DND-41 (cell line): ENCODE measurements at regions not wholly inside any gene's neighbourhood (a gene's known extent, or its start where the extent isn't known, plus 50 kb on each side); places are given as distances from the start of the nearest gene placed in this dataset.
"Not testable (repeated sequence)": the region's sequence is repeated elsewhere in the genome, so short reads cannot be mapped to it uniquely, and the experiment has no call there.

Experiments
- ATAC-seq: fragments of 200-7000 bp; cut with Tn5 transposase; 3 replicates; pipeline ENCODE4 v1.9.1; 2021; ENCODE audit warnings: low read depth; ENCODE audit not compliant: insufficient read depth
- DNase-seq: peaks from one replicate; pipeline ENCODE4 v3.0.0-alpha.2; 2020
- H2AFZ ChIP-seq: 2 replicates; pipeline ENCODE4 v1.6.0; 2012; ENCODE audit warnings: low read depth, low read length
- H3K27ac ChIP-seq: 2 replicates; pipeline ENCODE4 v1.5.1; 2012; ENCODE audit warnings: low read length, inconsistent platforms
- H3K27me3 ChIP-seq: fragments of 200-600 bp; sonication (generic); 2 replicates; pipeline ENCODE4 v1.6.0; 2012; ENCODE audit warnings: low read length, mild to moderate bottlenecking, inconsistent platforms; ENCODE audit not compliant: insufficient read depth, poor library complexity
- H3K36me3 ChIP-seq: 2 replicates; pipeline ENCODE4 v1.5.1; 2012; ENCODE audit warnings: low read length, inconsistent platforms; ENCODE audit not compliant: insufficient read depth
- H3K4me1 ChIP-seq: 2 replicates; pipeline ENCODE4 v1.5.1; 2012; ENCODE audit warnings: mild to moderate bottlenecking, low read length; ENCODE audit not compliant: insufficient read depth
- H3K4me2 ChIP-seq: 2 replicates; pipeline ENCODE4 v1.6.0; 2012; ENCODE audit warnings: mild to moderate bottlenecking, moderate library complexity, low read length, inconsistent platforms; ENCODE audit not compliant: insufficient read depth
- H3K4me3 ChIP-seq, 2 experiments: fragments of 200-600 bp in 1 of 2; shearing (Covaris generic) in 1 of 2; 2 replicates each; pipeline ENCODE4 v1.5.1; 2012 to 2016; ENCODE audit warnings: inconsistent platforms in 2 of 2, low read length in 2 of 2, mild to moderate bottlenecking in 2 of 2, low read depth in 1 of 2, moderate library complexity in 1 of 2
- H3K79me2 ChIP-seq: 2 replicates; pipeline ENCODE4 v1.6.0; 2012; ENCODE audit warnings: low read length, inconsistent platforms; ENCODE audit not compliant: insufficient read depth
- H3K9ac ChIP-seq: 2 replicates; pipeline ENCODE4 v1.6.0; 2012; ENCODE audit warnings: low read depth, mild to moderate bottlenecking, inconsistent platforms, low read length, moderate library complexity
- H3K9me3 ChIP-seq: 2 replicates; pipeline ENCODE4 v1.5.1; 2012; ENCODE audit warnings: low read length, moderate library complexity, mild to moderate bottlenecking, inconsistent platforms; ENCODE audit not compliant: insufficient read depth, severe bottlenecking
- H4K20me1 ChIP-seq: 2 replicates; pipeline ENCODE4 v1.6.0; 2012; ENCODE audit warnings: low read length; ENCODE audit not compliant: insufficient read depth
- CTCF ChIP-seq: IDR thresholded peaks from 2 replicates; pipeline ENCODE4 v1.5.1; 2012; ENCODE audit warnings: borderline replicate concordance, low read length, moderate library complexity, mild to moderate bottlenecking; ENCODE audit not compliant: poor library complexity, severe bottlenecking; ENCODE audit errors: extremely low read depth
- EZH2 ChIP-seq: IDR thresholded peaks from 3 replicates; pipeline ENCODE4 v1.6.1; 2012; ENCODE audit warnings: borderline replicate concordance, low read depth, mild to moderate bottlenecking, moderate library complexity, low read length, inconsistent platforms; ENCODE audit not compliant: severe bottlenecking

GRCh38 chr20:53884859-53885541 lies 185.4 kb downstream of the BCAS1 start:
- ATAC-seq, result peak; percentile 71
- Histone ChIP-seq H2AFZ (no peak overlapping the region), H3K4me2 (no peak overlapping the region)

DNA sequence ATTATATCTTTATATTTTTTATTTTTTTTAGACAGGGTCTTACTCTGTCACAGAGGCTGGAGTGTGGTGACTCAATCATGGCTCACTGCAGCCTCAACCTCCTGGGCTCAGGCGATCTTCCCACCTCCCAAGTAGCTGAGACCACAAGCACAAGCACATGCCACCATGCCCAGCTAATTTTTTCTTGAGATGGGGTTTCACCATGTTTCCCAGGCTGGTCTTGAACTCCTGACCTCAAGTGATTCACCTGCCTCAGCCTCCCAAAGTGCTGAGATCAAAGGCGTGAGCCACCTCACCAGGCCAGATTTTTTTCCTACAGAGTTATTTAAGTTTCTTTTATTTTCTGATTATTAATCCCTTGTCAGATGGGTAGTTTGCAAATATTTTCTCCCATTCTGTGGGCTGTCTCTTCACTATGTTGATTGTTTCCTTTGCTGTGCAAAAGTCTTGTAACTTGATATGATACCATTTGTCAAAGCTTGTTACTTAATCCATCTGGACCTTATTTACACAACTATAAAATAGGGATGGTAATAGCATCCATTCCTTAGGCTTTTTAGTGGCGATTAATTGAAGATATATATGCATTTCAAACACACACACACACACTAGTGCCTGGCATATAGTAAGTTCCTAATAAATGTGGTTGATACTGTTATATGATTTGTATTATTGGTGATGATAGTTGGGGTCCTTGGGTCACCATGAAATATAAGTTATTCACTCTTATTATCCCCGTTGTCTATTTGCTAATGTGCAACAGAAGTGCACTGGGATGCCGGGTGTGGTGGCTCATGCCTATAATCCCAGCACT lies 187.1 kb downstream of the BCAS1 start:
- no peak for DNase-seq
- no peak for ATAC-seq
- H3K9me3 ChIP-seq, result no peaks in the 10 kb centered on the region

More at GRCh38 chr20:53884859-53885541, 185.4 kb downstream of the BCAS1 start:
- no peaks in the 10 kb centered on the region for H3K79me2 ChIP-seq
- no peak for TF ChIP-seq CTCF
- H3K9ac ChIP-seq, result no peak overlapping the region
- H3K4me1 ChIP-seq, result peaks cover 12% of the 10 kb centered on the region
- no peak overlapping the region for H3K4me3 ChIP-seq
- H3K27ac ChIP-seq, result no peak overlapping the region
- H4K20me1 ChIP-seq, result no peaks in the 10 kb centered on the region
- H3K36me3 ChIP-seq, result no peaks in the 10 kb centered on the region
- H3K9me3 ChIP-seq, result no peaks in the 10 kb centered on the region
- no peaks in the 10 kb centered on the region for H3K27me3 ChIP-seq
- DNase-seq, result no peak

GRCh38 chr20:53882438-53882986 lies 187.9 kb downstream of the BCAS1 start:
- H3K4me2 ChIP-seq, H3K4me3 ChIP-seq, H3K4me1 ChIP-seq, H3K9ac ChIP-seq, H4K20me1 ChIP-seq, H2AFZ ChIP-seq, H3K79me2 ChIP-seq, H3K27ac ChIP-seq, ATAC-seq, H3K9me3 ChIP-seq, H3K36me3 ChIP-seq, H3K27me3 ChIP-seq, DNase-seq: not testable (repeated sequence)

More for the DNA sequence above, 187.1 kb downstream of the BCAS1 start:
- no peak overlapping the region for H3K4me3 ChIP-seq
- no peaks in the 10 kb centered on the region for H3K36me3 ChIP-seq
- H4K20me1 ChIP-seq, result no peaks in the 10 kb centered on the region
- no peaks in the 10 kb centered on the region for H3K79me2 ChIP-seq
- peaks cover 8% of the 10 kb centered on the region for H3K4me1 ChIP-seq
- no peak overlapping the region for H3K27ac ChIP-seq
- H3K9ac ChIP-seq, result no peak overlapping the region
- no peak overlapping the region for H2AFZ ChIP-seq
- no peak overlapping the region for H3K4me2 ChIP-seq
- TF ChIP-seq EZH2 (no peak), CTCF (no peak)
- no peaks in the 10 kb centered on the region for H3K27me3 ChIP-seq

DNA sequence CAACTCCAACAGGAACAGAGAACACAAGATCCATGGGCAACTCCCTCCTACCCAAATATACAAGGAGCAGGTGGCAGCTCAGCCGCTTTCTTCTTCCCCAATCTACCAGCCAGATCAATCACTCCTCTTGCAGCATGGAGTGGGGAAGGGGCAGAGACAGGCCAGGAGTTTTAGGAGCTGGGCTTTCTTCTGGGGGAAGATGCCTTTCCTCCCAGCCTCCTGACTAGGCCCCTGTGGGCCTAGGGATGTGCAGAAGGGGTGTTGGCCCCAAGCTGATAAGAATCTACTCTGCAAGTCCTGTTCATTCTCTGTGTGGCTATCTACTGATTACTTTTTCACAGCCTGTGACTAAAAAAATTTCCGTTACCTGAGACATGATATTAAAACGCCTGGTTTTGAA lies 189.0 kb downstream of the BCAS1 start:
- DNase-seq (no peak), ATAC-seq (no peak)
- Histone ChIP-seq H3K9me3 (no peaks in the 10 kb centered on the region), H3K4me3 (no peak overlapping the region), H2AFZ (no peak overlapping the region), H3K4me2 (no peak overlapping the region), H3K27me3 (no peaks in the 10 kb centered on the region), H4K20me1 (no peaks in the 10 kb centered on the region), H3K79me2 (no peaks in the 10 kb centered on the region), H3K27ac (no peak overlapping the region), H3K36me3 (no peaks in the 10 kb centered on the region), H3K4me1 (peaks cover 8% of the 10 kb centered on the region), H3K9ac (no peak overlapping the region)
- TF ChIP-seq CTCF (no peak), EZH2 (no peak)
